ENCODE measurements at regions not wholly inside any gene's neighbourhood (a gene's known extent, or its start where the extent isn't known, plus 50 kb on each side); places are given as distances from the start of the nearest gene placed in this dataset.

DNA sequence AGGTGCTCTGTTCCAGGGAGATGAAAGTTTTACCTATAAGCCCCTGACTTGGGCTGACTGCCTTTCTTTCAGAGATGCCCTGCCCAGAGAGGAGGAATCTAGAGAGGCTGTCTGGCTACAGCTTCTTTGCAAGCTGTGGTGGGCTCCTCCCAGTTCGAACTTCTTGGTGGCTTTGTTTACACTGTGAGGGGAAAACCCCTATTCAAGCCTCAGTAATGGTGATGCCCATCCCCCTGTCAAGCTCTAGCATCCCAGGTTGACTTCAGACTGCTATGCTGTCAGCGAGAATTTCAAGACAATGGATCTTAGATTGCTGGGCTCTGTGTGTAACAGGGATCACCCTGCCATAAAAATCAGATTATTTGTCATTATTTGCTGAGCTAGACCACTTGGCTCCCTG lies 377.6 kb downstream of the FLRT2 start:
- Histone ChIP-seq H4K20me1 (no peaks in the 10 kb centered on the region), H3K9ac (no peak overlapping the region), H3K36me3 (no peaks in the 10 kb centered on the region), H3K27ac (no peak overlapping the region), H3K4me1 (peaks cover 12% of the 10 kb centered on the region), H3K4me2 (no peak overlapping the region), H3K9me3 (peaks cover 5% of the 10 kb centered on the region), H3K4me3 (no peak overlapping the region), H3K27me3 (no peaks in the 10 kb centered on the region)
- TF ChIP-seq Cebpa-rat (IDR thresholded peaks at IDR 0.05) = no peak

- H3K9ac ChIP-seq = no peak overlapping the region
- H3K27ac ChIP-seq = no peak overlapping the region
- H3K9me3 ChIP-seq = peaks cover 6% of the 10 kb centered on the region; the same call in 1 of the 2 replicates
- no peaks in the 10 kb centered on the region for H3K27me3 ChIP-seq
- H3K36me3 ChIP-seq = no peaks in the 10 kb centered on the region
- no peak overlapping the region for H3K4me3 ChIP-seq
- H4K20me1 ChIP-seq = no peaks in the 10 kb centered on the region
- peaks cover 31% of the 10 kb centered on the region for H3K4me1 ChIP-seq
- no peak overlapping the region for H3K4me2 ChIP-seq
- no peak for TF ChIP-seq Cebpa-rat (IDR thresholded peaks at IDR 0.05)
Observed at GRCh38 chr14:85897808-85898207, 367.9 kb downstream of the FLRT2 start.

- Histone ChIP-seq H3K4me2 (no peak overlapping the region), H4K20me1 (no peaks in the 10 kb centered on the region), H3K9me3 (no peaks in the 10 kb centered on the region), H3K4me1 (peaks cover 23% of the 10 kb centered on the region), H3K27ac (no peak overlapping the region), H3K9ac (no peak overlapping the region), H3K4me3 (no peak overlapping the region), H3K36me3 (no peaks in the 10 kb centered on the region), H3K27me3 (no peaks in the 10 kb centered on the region)
- no peak for TF ChIP-seq Cebpa-rat (IDR thresholded peaks at IDR 0.05)
Observed at GRCh38 chr14:85895603-85896002, 365.7 kb downstream of the FLRT2 start.

- no peaks in the 10 kb centered on the region for H3K9me3 ChIP-seq
- no peak overlapping the region for H3K4me2 ChIP-seq
- no peak overlapping the region for H3K9ac ChIP-seq
- no peaks in the 10 kb centered on the region for H4K20me1 ChIP-seq
- TF ChIP-seq Cebpa-rat (IDR thresholded peaks at IDR 0.05) = no peak
- H3K4me3 ChIP-seq = no peak overlapping the region
- no peaks in the 10 kb centered on the region for H3K27me3 ChIP-seq
- no peak overlapping the region for H3K27ac ChIP-seq
- no peaks in the 10 kb centered on the region for H3K36me3 ChIP-seq
- no peaks in the 10 kb centered on the region for H3K4me1 ChIP-seq
Observed at GRCh38 chr14:85892251-85892650, 362.3 kb downstream of the FLRT2 start.

DNA sequence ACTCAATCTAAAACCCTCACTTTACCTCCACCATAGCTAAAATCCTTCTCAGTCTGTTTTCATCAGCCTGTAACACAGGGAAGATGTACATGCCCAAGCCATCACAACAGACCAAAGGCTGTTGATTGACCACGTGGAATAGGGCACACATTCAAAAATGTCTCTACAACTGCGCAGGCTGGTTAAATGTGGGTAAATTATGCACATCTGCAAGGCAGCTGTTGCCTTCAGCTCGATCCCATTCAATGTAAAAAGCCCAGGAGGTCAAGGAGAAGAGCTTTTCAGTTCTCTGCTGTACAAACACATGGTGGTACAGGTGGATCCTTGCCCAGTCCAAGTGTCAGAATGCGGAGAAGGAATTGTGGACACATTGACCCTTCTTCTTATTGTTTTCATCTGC lies 354.0 kb downstream of the FLRT2 start:
- H3K9ac ChIP-seq = no peak overlapping the region
- H3K4me1 ChIP-seq = peaks cover 5% of the 10 kb centered on the region; the same call in 1 of the 2 replicates
- H4K20me1 ChIP-seq = no peaks in the 10 kb centered on the region
- no peak overlapping the region for H3K27ac ChIP-seq
- H3K4me3 ChIP-seq = no peak overlapping the region
- no peaks in the 10 kb centered on the region for H3K9me3 ChIP-seq
- no peak overlapping the region for H3K4me2 ChIP-seq
- no peaks in the 10 kb centered on the region for H3K36me3 ChIP-seq
- TF ChIP-seq Cebpa-rat (IDR thresholded peaks at IDR 0.05) = no peak
- H3K27me3 ChIP-seq = no peaks in the 10 kb centered on the region

GRCh38 chr14:85883101-85883500 lies 353.2 kb downstream of the FLRT2 start:
- Histone ChIP-seq H3K27ac (no peak overlapping the region), H3K4me3 (no peak overlapping the region), H3K9me3 (no peaks in the 10 kb centered on the region), H3K27me3 (no peaks in the 10 kb centered on the region), H3K36me3 (no peaks in the 10 kb centered on the region), H4K20me1 (no peaks in the 10 kb centered on the region), H3K4me2 (no peak overlapping the region), H3K9ac (no peak overlapping the region), H3K4me1 (peaks cover 5% of the 10 kb centered on the region; the same call in 1 of the 2 replicates)
- no peak for TF ChIP-seq Cebpa-rat (IDR thresholded peaks at IDR 0.05)

DNA sequence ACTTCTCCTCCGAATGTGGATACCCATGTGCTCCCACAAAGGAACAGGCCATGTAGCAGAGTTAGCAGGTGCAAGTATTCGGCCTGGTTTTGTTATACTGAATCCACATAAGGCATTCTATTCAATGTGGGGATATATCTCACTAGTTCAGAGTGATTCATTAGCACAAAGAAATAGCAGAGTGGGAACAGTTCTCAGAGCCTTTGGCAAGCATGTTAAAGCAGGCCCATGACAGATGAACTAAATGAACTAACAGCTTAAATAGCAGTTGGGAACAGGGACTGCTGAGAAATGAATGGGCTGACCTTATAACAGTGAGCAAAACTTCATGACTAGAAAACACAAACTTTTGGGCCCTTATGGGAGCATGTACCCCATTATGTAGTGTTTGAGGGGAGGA lies 352.0 kb downstream of the FLRT2 start:
- H3K4me1 ChIP-seq = peaks cover 5% of the 10 kb centered on the region; the same call in 1 of the 2 replicates
- no peak overlapping the region for H3K9ac ChIP-seq
- no peaks in the 10 kb centered on the region for H4K20me1 ChIP-seq
- no peak overlapping the region for H3K4me3 ChIP-seq
- no peak for TF ChIP-seq Cebpa-rat (IDR thresholded peaks at IDR 0.05)
- no peak overlapping the region for H3K27ac ChIP-seq
- no peaks in the 10 kb centered on the region for H3K27me3 ChIP-seq
- no peak overlapping the region for H3K4me2 ChIP-seq
- H3K36me3 ChIP-seq = no peaks in the 10 kb centered on the region
- no peaks in the 10 kb centered on the region for H3K9me3 ChIP-seq

- H4K20me1 ChIP-seq = no peaks in the 10 kb centered on the region
- TF ChIP-seq Cebpa-rat (IDR thresholded peaks at IDR 0.05) = no peak
- no peak overlapping the region for H3K27ac ChIP-seq
- peaks cover 5% of the 10 kb centered on the region; the same call in 1 of the 2 replicates for H3K4me1 ChIP-seq
- no peaks in the 10 kb centered on the region for H3K9me3 ChIP-seq
- no peak overlapping the region for H3K4me3 ChIP-seq
- no peaks in the 10 kb centered on the region for H3K36me3 ChIP-seq
- no peak overlapping the region for H3K4me2 ChIP-seq
- no peak overlapping the region for H3K9ac ChIP-seq
- no peaks in the 10 kb centered on the region for H3K27me3 ChIP-seq
Observed at GRCh38 chr14:85878874-85879273, 348.9 kb downstream of the FLRT2 start.

DNA sequence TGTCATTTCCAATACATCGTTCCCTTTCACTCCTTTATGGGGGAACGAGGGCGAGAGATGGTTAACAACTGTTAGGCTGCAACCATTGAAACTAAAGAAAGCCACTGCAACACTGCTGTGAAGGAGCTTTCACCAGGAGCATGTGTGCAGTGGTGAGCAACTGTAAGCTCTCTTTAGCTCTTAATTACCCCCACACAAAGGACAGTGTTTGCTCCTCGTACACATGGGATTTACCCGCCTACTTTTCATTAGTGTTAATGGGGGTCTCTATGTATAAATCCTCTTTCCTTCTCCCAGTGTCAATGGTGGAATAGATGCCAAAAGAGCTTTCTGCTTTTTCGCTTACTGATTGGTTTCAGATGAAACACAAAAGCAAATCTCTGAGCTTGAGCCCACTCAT lies 343.1 kb downstream of the FLRT2 start:
- no peak overlapping the region for H3K9ac ChIP-seq
- no peak overlapping the region for H3K4me2 ChIP-seq
- no peaks in the 10 kb centered on the region for H3K9me3 ChIP-seq
- TF ChIP-seq Cebpa-rat (IDR thresholded peaks at IDR 0.05) = no peak
- no peaks in the 10 kb centered on the region for H3K4me1 ChIP-seq
- no peaks in the 10 kb centered on the region for H3K36me3 ChIP-seq
- no peaks in the 10 kb centered on the region for H4K20me1 ChIP-seq
- no peak overlapping the region for H3K27ac ChIP-seq
- H3K27me3 ChIP-seq = no peaks in the 10 kb centered on the region
- H3K4me3 ChIP-seq = no peak overlapping the region

GRCh38 chr14:85867450-85867849 lies 337.5 kb downstream of the FLRT2 start:
- no peaks in the 10 kb centered on the region for H3K4me1 ChIP-seq
- no peak overlapping the region for H3K27ac ChIP-seq
- no peaks in the 10 kb centered on the region for H3K36me3 ChIP-seq
- no peaks in the 10 kb centered on the region for H4K20me1 ChIP-seq
- no peaks in the 10 kb centered on the region for H3K9me3 ChIP-seq
- no peak overlapping the region for H3K9ac ChIP-seq
- no peak overlapping the region for H3K4me2 ChIP-seq
- no peaks in the 10 kb centered on the region for H3K27me3 ChIP-seq
- TF ChIP-seq Cebpa-rat (IDR thresholded peaks at IDR 0.05) = no peak
- H3K4me3 ChIP-seq = no peak overlapping the region

DNA sequence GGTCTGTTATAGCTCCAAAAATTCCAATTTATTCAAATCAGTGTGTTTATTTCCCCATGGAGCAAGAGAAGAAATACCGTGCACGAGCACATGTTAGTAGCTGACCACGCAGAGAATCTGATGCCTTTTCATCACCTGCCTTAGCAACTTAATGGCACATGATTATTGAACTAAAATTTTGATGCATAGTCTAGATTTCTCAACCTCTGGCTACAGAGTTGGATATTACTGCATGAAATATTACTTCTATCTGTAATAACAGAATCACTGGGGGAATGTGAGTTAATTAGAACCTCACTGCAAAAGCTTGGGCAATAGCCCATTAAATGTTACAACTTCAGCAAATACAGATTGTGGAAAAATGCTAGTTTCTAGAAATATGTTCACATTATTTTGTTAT lies 335.8 kb downstream of the FLRT2 start:
- Histone ChIP-seq H3K4me2 (no peak overlapping the region), H3K4me1 (no peaks in the 10 kb centered on the region), H3K27me3 (no peaks in the 10 kb centered on the region), H3K9ac (no peak overlapping the region), H3K4me3 (no peak overlapping the region), H3K36me3 (no peaks in the 10 kb centered on the region), H4K20me1 (no peaks in the 10 kb centered on the region), H3K27ac (no peak overlapping the region), H3K9me3 (no peaks in the 10 kb centered on the region)
- no peak for TF ChIP-seq Cebpa-rat (IDR thresholded peaks at IDR 0.05)

Measured in BLaER1 (cell line).